Right lobe of liver (tissue), 6 donors: ENCODE measurements at regions not wholly inside any gene's neighbourhood (a gene's known extent, or its start where the extent isn't known, plus 50 kb on each side); places are given as distances from the start of the nearest gene placed in this dataset.

Source experiments
- ATAC-seq, 4 donors: fragments of 200-7000 bp; cut with Tn5 transposase; one replicate each; pipeline ENCODE4 v1.9.1; 2020; ENCODE audit warnings: mild to moderate bottlenecking in 4 of 4, moderate library complexity in 4 of 4
- DNase-seq, 3 donors: peaks; one replicate each; pipeline ENCODE4 v3.0.0-alpha.2; 2020
- H3K27ac ChIP-seq, 3 donors: fragments of 200-600 bp; one replicate each; pipeline ENCODE4 v1.8.0; 2022
- H3K27me3 ChIP-seq, 2 donors: fragments of 200-600 bp; one replicate each; pipeline ENCODE4 v1.8.0; 2022
- H3K36me3 ChIP-seq, 4 donors: fragments of 200-600 bp; sonication (generic) in 1 of 4; one replicate each; pipeline versions ENCODE4 v1.5.1 to v1.8.0; 2017 to 2022; ENCODE audit warnings: control low read depth in 1 of 4
- H3K4me1 ChIP-seq, 4 donors: fragments of 200-600 bp; sonication (generic) in 1 of 4; one replicate each; pipeline versions ENCODE4 v1.5.1 to v1.8.0; 2017 to 2022; ENCODE audit warnings: control low read depth in 1 of 4
- H3K4me3 ChIP-seq, 3 donors: fragments of 200-600 bp; one replicate each; pipeline ENCODE4 v1.8.0; 2022
- H3K9me3 ChIP-seq, 4 donors: fragments of 200-600 bp; sonication (generic) in 1 of 4; one replicate each; pipeline versions ENCODE4 v1.5.1 to v1.8.0; 2017 to 2022; ENCODE audit warnings: control low read depth in 1 of 4
- CTCF ChIP-seq, 4 donors: fragments of 200-600 bp in 3 of 4; fragments of 450-650 bp in 1 of 4; IDR thresholded peaks; one replicate each; pipeline versions ENCODE4 v1.5.1 to v1.8.0; 2016 to 2022; ENCODE audit warnings: antibody characterized with exemption in 4 of 4, mild to moderate bottlenecking in 2 of 4
- POLR2A ChIP-seq: fragments of 450-650 bp; IDR thresholded peaks from one replicate; pipeline ENCODE4 v1.6.1; 2017; ENCODE audit warnings: antibody characterized with exemption, mild to moderate bottlenecking
- WGBS: methylation state at CpG from one replicate; pipeline ENCODE4 v1.1.6; 2018; ENCODE audit warnings: low coverage, low lambda C conversion rate; ENCODE audit not compliant: insufficient coverage; ENCODE audit errors: missing lambda C conversion rate; 5-methylcytosine and 5-hydroxymethylcytosine counted together
- intact Hi-C, 2 donors: fragments of 100-400 bp; cut with DNase I; formaldehyde crosslinking; loops; one replicate each; pipeline versions ENCODE4 v1.11.2 to v1.14.1; 2022
- donor health status: DM: no; HTN: yes; CAD: no.
- donor health status: DM: no; HTN: no; CAD: no.
- donor health status: DM: no; HTN: no; CAD: no.
- donor health status: DM: no; HTN: yes; CAD: no.
- donor health status: DM: no; HTN: yes; CAD: no.

GRCh38 chr14:26200687-26201086 is 397.1 kb downstream of the NOVA1 start:
- Histone ChIP-seq H3K27me3 (no peaks in the 10 kb centered on the region), H3K9me3 (no peaks in the 10 kb centered on the region), H3K36me3 (no peaks in the 10 kb centered on the region), H3K27ac (no peak overlapping the region), H3K4me1 (no peaks in the 10 kb centered on the region), H3K4me3 (no peak overlapping the region)
- DNase-seq (no peak), ATAC-seq (no peak)
- intact Hi-C loops, result no loop called here
- WGBS, result 72% methylated on average over 3 of the region's 3 CpGs
- TF ChIP-seq CTCF (IDR thresholded peaks at IDR 0.05) (no peak), POLR2A (no peak)

GRCh38 chr14:26199590-26200370 is 398.1 kb downstream of the NOVA1 start:
- no peak overlapping the region for H3K27ac ChIP-seq
- H3K4me1 ChIP-seq, result no peaks in the 10 kb centered on the region
- H3K36me3 ChIP-seq, result no peaks in the 10 kb centered on the region
- DNase-seq (no peak), ATAC-seq (no peak)
- no peak for TF ChIP-seq POLR2A
- TF ChIP-seq CTCF (IDR thresholded peaks at IDR 0.05), result no peak
- intact Hi-C loops, result no loop called here
- no peaks in the 10 kb centered on the region for H3K27me3 ChIP-seq
- H3K9me3 ChIP-seq, result no peaks in the 10 kb centered on the region
- no peak overlapping the region for H3K4me3 ChIP-seq
- 20% methylated on average over 6 of the region's 6 CpGs for WGBS

GRCh38 chr14:26199096-26199495 is 398.7 kb downstream of the NOVA1 start:
- no peak overlapping the region for H3K27ac ChIP-seq
- no peaks in the 10 kb centered on the region for H3K27me3 ChIP-seq
- H3K36me3 ChIP-seq, result no peaks in the 10 kb centered on the region
- no peak overlapping the region for H3K4me3 ChIP-seq
- WGBS, result 29% methylated on average over 2 of the region's 2 CpGs
- DNase-seq (no peak), ATAC-seq (no peak)
- no peak for TF ChIP-seq CTCF (IDR thresholded peaks at IDR 0.05)
- TF ChIP-seq POLR2A, result no peak
- H3K9me3 ChIP-seq, result no peaks in the 10 kb centered on the region
- intact Hi-C loops, result no loop called here
- no peaks in the 10 kb centered on the region for H3K4me1 ChIP-seq

GRCh38 chr14:26194816-26195215 is 403.0 kb downstream of the NOVA1 start:
- no peak for TF ChIP-seq CTCF (IDR thresholded peaks at IDR 0.05)
- TF ChIP-seq POLR2A, result no peak
- 73% methylated on average over 1 of the region's 1 CpG for WGBS
- H3K9me3 ChIP-seq, result no peaks in the 10 kb centered on the region
- H3K36me3 ChIP-seq, result no peaks in the 10 kb centered on the region
- no peak overlapping the region for H3K4me3 ChIP-seq
- H3K27me3 ChIP-seq, result no peaks in the 10 kb centered on the region
- H3K4me1 ChIP-seq, result no peaks in the 10 kb centered on the region
- DNase-seq (no peak), ATAC-seq (no peak)
- intact Hi-C loops, result no loop called here
- H3K27ac ChIP-seq, result no peak overlapping the region
